ENCODE measurements at regions not wholly inside any gene's neighbourhood (a gene's known extent, or its start where the extent isn't known, plus 50 kb on each side); places are given as distances from the start of the nearest gene placed in this dataset.

DNA sequence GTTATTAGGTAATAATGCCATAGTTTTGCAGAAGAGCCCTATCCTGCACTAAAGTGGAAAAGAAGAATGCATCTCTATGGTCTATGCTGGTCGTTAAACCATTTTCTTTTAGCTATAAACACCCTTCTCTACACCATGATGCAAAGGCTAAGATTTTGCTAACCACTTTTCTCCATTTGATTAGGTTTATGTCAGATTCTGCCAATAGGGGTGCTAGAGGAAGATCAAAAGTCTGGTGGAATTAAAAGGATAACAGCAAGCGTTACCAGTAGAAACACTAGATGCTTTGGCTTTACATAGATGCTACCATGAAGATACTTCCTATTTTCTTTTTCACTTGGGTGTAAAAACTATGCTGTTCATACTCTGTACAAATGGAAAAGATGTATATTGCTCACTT is 669.8 kb upstream of the ARPP21 start:
- TF ChIP-seq EZH2 (IDR thresholded peaks at IDR 0.05; ENCODE audit: borderline replicate concordance, insufficient read depth, low read length, poor library complexity, severe bottlenecking) (no peak), POLR2AphosphoS5 (IDR thresholded peaks at IDR 0.05) (no peak), RAD21 (conservative IDR thresholded peaks at IDR 0.05) (no peak)
- TF ChIP-seq, protein P1, sequence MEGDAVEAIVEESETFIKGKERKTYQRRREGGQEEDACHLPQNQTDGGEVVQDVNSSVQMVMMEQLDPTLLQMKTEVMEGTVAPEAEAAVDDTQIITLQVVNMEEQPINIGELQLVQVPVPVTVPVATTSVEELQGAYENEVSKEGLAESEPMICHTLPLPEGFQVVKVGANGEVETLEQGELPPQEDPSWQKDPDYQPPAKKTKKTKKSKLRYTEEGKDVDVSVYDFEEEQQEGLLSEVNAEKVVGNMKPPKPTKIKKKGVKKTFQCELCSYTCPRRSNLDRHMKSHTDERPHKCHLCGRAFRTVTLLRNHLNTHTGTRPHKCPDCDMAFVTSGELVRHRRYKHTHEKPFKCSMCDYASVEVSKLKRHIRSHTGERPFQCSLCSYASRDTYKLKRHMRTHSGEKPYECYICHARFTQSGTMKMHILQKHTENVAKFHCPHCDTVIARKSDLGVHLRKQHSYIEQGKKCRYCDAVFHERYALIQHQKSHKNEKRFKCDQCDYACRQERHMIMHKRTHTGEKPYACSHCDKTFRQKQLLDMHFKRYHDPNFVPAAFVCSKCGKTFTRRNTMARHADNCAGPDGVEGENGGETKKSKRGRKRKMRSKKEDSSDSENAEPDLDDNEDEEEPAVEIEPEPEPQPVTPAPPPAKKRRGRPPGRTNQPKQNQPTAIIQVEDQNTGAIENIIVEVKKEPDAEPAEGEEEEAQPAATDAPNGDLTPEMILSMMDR (IDR thresholded peaks at IDR 0.05; ENCODE audit: poor library complexity, severe bottlenecking) = peak; percentile 22

Measured in neural cell (in vitro differentiated cells).